Vagina (tissue), 2 donors: ENCODE measurements at regions not wholly inside any gene's neighbourhood (a gene's known extent, or its start where the extent isn't known, plus 50 kb on each side); places are given as distances from the start of the nearest gene placed in this dataset.

Experiments
- CTCF ChIP-seq, 3 experiments: fragments of 450-650 bp in 2 of 3; fragments of 200-600 bp in 1 of 3; sonication (generic) in 1 of 3; IDR thresholded peaks; one replicate each; pipeline ENCODE4 v1.5.1; 2017 to 2019; ENCODE audit warnings: antibody characterized with exemption in 3 of 3, mild to moderate bottlenecking in 2 of 3, moderate library complexity in 2 of 3
- POLR2A ChIP-seq, 2 donors: fragments of 450-650 bp; IDR thresholded peaks; one replicate each; pipeline ENCODE4 v1.6.1; 2017; ENCODE audit warnings: antibody characterized with exemption in 2 of 2, mild to moderate bottlenecking in 2 of 2, moderate library complexity in 2 of 2
- POLR2AphosphoS5 ChIP-seq, 2 donors: sonication (generic); formaldehyde crosslinking; IDR thresholded peaks; one replicate each; pipeline ENCODE4 v1.9.0; 2017; ENCODE audit warnings: antibody characterized with exemption in 2 of 2, mild to moderate bottlenecking in 2 of 2, low read depth in 1 of 2; ENCODE audit not compliant: insufficient read depth in 1 of 2

- TF ChIP-seq CTCF (IDR thresholded peaks at IDR 0.05), result no peak
- TF ChIP-seq POLR2A (IDR thresholded peaks at IDR 0.05), result no peak
- no peak for TF ChIP-seq POLR2AphosphoS5 (IDR thresholded peaks at IDR 0.05; ENCODE audit: insufficient read depth in 1 of 2, low read depth in 1 of 2)
These were observed 67.1 kb upstream of the DUSP22 start for GRCh38 chr6:225121-225721.
